COLO829 (cell line): ENCODE measurements at regions not wholly inside any gene's neighbourhood (a gene's known extent, or its start where the extent isn't known, plus 50 kb on each side); places are given as distances from the start of the nearest gene placed in this dataset.

Experiments used
- DNase-seq: peaks from one replicate; pipeline ENCODE4 v3.0.0; 2012; ENCODE audit warnings: low spot score

GRCh38 chr5:145708169-145708568 lies 127.0 kb downstream of the PRELID2 start:
- no peak for DNase-seq

GRCh38 chr5:145704724-145705123 lies 130.4 kb downstream of the PRELID2 start:
- DNase-seq: no peak

GRCh38 chr5:145703856-145704255 lies 131.3 kb downstream of the PRELID2 start:
- DNase-seq: no peak

GRCh38 chr5:145701404-145701803 lies 133.7 kb downstream of the PRELID2 start:
- no peak for DNase-seq

- no peak for DNase-seq
Observed at GRCh38 chr5:145699846-145700245, 135.3 kb downstream of the PRELID2 start.

- DNase-seq: peak; percentile 12
Observed at GRCh38 chr5:145697251-145697990, 137.7 kb downstream of the PRELID2 start.

- DNase-seq: no peak
Observed at GRCh38 chr5:145689235-145689634, 145.9 kb downstream of the PRELID2 start.

- DNase-seq: no peak
Observed at GRCh38 chr5:145687943-145688342, 147.2 kb downstream of the PRELID2 start.

GRCh38 chr5:145685417-145685816 lies 149.7 kb downstream of the PRELID2 start:
- no peak for DNase-seq

- no peak for DNase-seq
Observed at GRCh38 chr5:145683431-145683830, 151.7 kb downstream of the PRELID2 start.

GRCh38 chr5:145682197-145682899 lies 152.8 kb downstream of the PRELID2 start:
- DNase-seq: no peak

- DNase-seq: peak; percentile 48
Observed at GRCh38 chr5:145681686-145682085, 153.5 kb downstream of the PRELID2 start.

GRCh38 chr5:145681216-145681615 lies 153.9 kb downstream of the PRELID2 start:
- DNase-seq: no peak

GRCh38 chr5:145680767-145681166 lies 154.4 kb downstream of the PRELID2 start:
- no peak for DNase-seq

- no peak for DNase-seq
Observed at GRCh38 chr5:145680169-145680568, 155.0 kb downstream of the PRELID2 start.

- no peak for DNase-seq
Observed at GRCh38 chr5:145678255-145678654, 156.9 kb downstream of the PRELID2 start.

GRCh38 chr5:145673786-145674185 lies 161.4 kb downstream of the PRELID2 start:
- DNase-seq: no peak

- no peak for DNase-seq
Observed at GRCh38 chr5:145668714-145669113, 166.4 kb downstream of the PRELID2 start.

GRCh38 chr5:145667742-145668141 lies 167.4 kb downstream of the PRELID2 start:
- DNase-seq: no peak

GRCh38 chr5:145666591-145666990 lies 168.6 kb downstream of the PRELID2 start:
- no peak for DNase-seq

- DNase-seq: no peak
Observed at GRCh38 chr5:145661737-145662485, 173.2 kb downstream of the PRELID2 start.

GRCh38 chr5:145660897-145661640 lies 174.1 kb downstream of the PRELID2 start:
- DNase-seq: no peak
